SJCRH30 (cell line): ENCODE measurements at regions not wholly inside any gene's neighbourhood (a gene's known extent, or its start where the extent isn't known, plus 50 kb on each side); places are given as distances from the start of the nearest gene placed in this dataset.
A peak's percentile ranks its signal among the peaks of the same experiment; 100 is the strongest.
"Not testable (repeated sequence)": the region's sequence is repeated elsewhere in the genome, so short reads cannot be mapped to it uniquely, and the experiment has no call there.

Experiments used
- DNase-seq, 2 experiments: peaks; one replicate each; pipeline ENCODE4 v3.0.0-alpha.2; 2015 to 2020
- H3K27ac ChIP-seq: fragments of 250-450 bp; sonication (Bioruptor Pico); 2 replicates; pipeline ENCODE4 v1.5.1; 2020; ENCODE audit warnings: mild to moderate bottlenecking, moderate library complexity
- H3K27me3 ChIP-seq: fragments of 250-450 bp; sonication (Bioruptor Pico); 2 replicates; pipeline ENCODE4 v1.5.1; 2020; ENCODE audit warnings: mild to moderate bottlenecking, moderate library complexity
- H3K36me3 ChIP-seq: fragments of 250-450 bp; sonication (Bioruptor Pico); 2 replicates; pipeline ENCODE4 v1.5.1; 2020; ENCODE audit warnings: mild to moderate bottlenecking, moderate library complexity
- H3K4me1 ChIP-seq: fragments of 250-450 bp; sonication (Bioruptor Pico); 2 replicates; pipeline ENCODE4 v1.5.1; 2020; ENCODE audit warnings: mild to moderate bottlenecking, moderate library complexity
- H3K4me3 ChIP-seq: fragments of 250-450 bp; sonication (Bioruptor Pico); 2 replicates; pipeline ENCODE4 v1.5.1; 2020; ENCODE audit warnings: mild to moderate bottlenecking, moderate library complexity
- H3K9me3 ChIP-seq: fragments of 250-450 bp; sonication (Bioruptor Pico); replicated peaks from 2 replicates; pipeline ENCODE4 v1.5.1; 2020; ENCODE audit warnings: mild to moderate bottlenecking, moderate library complexity

DNA sequence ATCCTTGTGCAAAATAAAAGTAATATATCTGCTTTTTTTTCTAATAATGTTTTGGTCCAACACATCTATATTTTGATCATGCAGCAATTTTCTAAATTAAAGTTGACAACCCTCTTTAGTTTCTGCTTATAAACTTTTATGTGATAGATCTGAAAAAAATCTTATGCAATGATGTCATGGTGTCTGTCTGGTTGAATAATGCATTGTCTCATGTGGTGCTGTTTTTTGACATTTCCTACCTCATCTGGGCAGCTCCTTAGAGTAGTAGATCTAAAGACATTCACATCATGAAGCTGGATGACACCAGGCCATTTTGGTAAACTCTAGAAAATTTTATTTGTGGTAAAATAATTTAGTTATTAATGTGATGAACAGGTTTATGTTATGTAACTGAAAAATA lies 106.8 kb upstream of the FN1 start:
- no peak for DNase-seq
- Histone ChIP-seq H3K9me3 (no peaks in the 10 kb centered on the region), H3K27ac (no peak overlapping the region)

DNA sequence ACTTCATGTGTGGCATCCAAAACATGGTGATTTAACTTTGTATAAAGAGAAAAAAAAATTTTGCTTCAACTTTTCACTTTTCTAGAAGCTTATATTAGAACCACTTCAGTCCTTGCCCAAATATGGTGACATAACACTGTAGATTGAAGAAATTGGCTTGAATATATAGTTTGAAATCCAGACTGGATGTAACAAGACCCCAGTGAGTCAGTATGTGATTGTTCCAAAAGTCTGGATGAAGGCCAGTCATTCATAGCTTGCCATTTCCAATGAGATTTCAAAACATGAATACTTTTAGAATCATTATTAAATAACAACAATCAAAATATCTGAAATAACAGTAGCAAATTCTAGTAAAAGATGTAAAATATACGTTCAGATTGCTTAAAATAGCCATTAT lies 104.8 kb upstream of the FN1 start:
- H3K27ac ChIP-seq: no peak overlapping the region
- no peak overlapping the region for H3K4me3 ChIP-seq
- no peaks in the 10 kb centered on the region for H3K36me3 ChIP-seq
- peaks cover 14% of the 10 kb centered on the region for H3K4me1 ChIP-seq
- no peaks in the 10 kb centered on the region for H3K27me3 ChIP-seq
- DNase-seq: peak in 1 of 2 experiments; percentile 37
- H3K9me3 ChIP-seq: no peaks in the 10 kb centered on the region

More for the DNA sequence above, 106.8 kb upstream of the FN1 start:
- peaks cover 4% of the 10 kb centered on the region for H3K4me1 ChIP-seq
- no peaks in the 10 kb centered on the region for H3K36me3 ChIP-seq
- H3K27me3 ChIP-seq: no peaks in the 10 kb centered on the region
- no peak overlapping the region for H3K4me3 ChIP-seq

- Histone ChIP-seq H3K27ac (peak overlapping the region; percentile 13; the same call in 1 of the 2 replicates), H3K4me1 (peaks cover 14% of the 10 kb centered on the region), H3K9me3 (no peaks in the 10 kb centered on the region), H3K4me3 (no peak overlapping the region), H3K27me3 (no peaks in the 10 kb centered on the region), H3K36me3 (no peaks in the 10 kb centered on the region)
- peak; percentile 37 to 66 for DNase-seq
Observed at GRCh38 chr2:215537611-215538010, 101.7 kb upstream of the FN1 start.

DNA sequence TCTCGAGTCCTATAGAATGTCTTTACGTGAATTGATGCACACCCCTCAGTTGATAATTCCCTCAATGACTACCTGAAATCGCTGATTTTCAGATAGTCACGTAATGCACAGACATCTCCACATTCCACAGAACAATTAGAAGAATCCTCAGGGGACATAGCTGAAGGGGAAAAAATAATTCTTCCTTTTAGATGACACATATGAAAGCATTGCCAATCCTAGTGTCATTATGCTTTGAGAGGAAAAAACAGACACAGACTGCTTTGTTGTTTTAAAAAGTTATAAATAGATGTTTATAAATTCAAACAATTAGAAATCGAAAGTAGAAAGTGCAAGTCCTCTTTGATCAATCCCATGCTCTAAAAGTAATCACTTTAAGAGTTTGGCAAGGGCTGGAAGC lies 100.6 kb upstream of the FN1 start:
- no peak for DNase-seq

DNA sequence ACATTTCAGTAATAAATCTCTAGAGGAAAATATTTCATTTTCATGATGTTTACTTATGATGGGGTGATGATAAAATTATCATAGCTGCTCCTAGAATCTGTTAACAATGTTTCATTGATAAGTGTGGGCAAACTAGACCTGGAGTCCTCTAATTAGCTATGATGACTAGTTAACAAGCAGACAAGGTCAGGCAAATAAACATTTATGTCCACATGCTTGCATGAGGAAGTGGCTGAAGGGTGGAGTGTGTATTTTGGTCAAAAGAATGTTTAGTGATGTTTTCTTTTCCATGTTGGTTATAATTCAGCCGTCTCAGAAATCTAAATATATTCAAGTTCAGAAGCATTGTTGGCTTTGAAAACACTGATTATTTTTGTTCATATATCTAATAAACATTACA lies 99.9 kb upstream of the FN1 start:
- DNase-seq: no peak
- H3K27ac ChIP-seq: no peak overlapping the region
- no peaks in the 10 kb centered on the region for H3K9me3 ChIP-seq
- H3K36me3 ChIP-seq: no peaks in the 10 kb centered on the region
- H3K4me1 ChIP-seq: peaks cover 14% of the 10 kb centered on the region
- no peak overlapping the region for H3K4me3 ChIP-seq
- H3K27me3 ChIP-seq: no peaks in the 10 kb centered on the region

More for the DNA sequence above, 100.6 kb upstream of the FN1 start:
- H3K4me1 ChIP-seq: peaks cover 14% of the 10 kb centered on the region
- H3K27me3 ChIP-seq: no peaks in the 10 kb centered on the region
- no peak overlapping the region for H3K4me3 ChIP-seq
- H3K36me3 ChIP-seq: no peaks in the 10 kb centered on the region
- H3K9me3 ChIP-seq: no peaks in the 10 kb centered on the region
- no peak overlapping the region for H3K27ac ChIP-seq

DNA sequence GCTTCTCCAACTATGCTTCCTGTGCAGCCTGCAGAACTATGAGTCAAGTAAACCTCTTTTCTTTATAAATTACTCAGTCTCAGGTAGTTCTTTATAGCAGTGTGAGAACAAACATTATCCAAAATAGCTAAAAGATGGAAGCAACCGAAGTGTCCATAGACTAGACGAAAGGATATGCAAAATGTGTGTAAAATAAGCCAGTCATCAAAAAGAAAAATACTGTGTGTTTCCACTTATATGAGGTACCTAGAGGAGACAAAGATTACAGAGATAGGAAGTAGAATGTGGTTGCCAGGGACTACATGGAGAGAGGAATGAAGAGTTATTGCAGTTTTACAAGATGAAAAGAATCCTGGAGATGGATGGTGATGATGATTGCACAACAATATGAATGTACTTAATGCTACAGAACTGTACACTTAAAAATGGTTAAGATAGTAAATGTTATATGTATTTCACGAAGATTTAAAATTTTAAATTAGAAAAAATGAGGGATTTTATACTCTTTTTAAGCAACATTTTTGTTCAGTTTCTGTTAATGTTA lies 99.3 kb upstream of the FN1 start:
- H3K9me3 ChIP-seq: no peaks in the 10 kb centered on the region
- no peak for DNase-seq
- H3K4me3 ChIP-seq: no peak overlapping the region
- H3K27me3 ChIP-seq: no peaks in the 10 kb centered on the region
- peaks cover 14% of the 10 kb centered on the region for H3K4me1 ChIP-seq
- H3K36me3 ChIP-seq: no peaks in the 10 kb centered on the region
- H3K27ac ChIP-seq: no peak overlapping the region

- not testable (repeated sequence) for H3K4me3 ChIP-seq, H3K9me3 ChIP-seq, H3K36me3 ChIP-seq, H3K27ac ChIP-seq, H3K27me3 ChIP-seq, DNase-seq
- peaks cover 17% of the 10 kb centered on the region for H3K4me1 ChIP-seq
Observed at GRCh38 chr2:215533716-215534115, 97.8 kb upstream of the FN1 start.

GRCh38 chr2:215532844-215533243 lies 97.0 kb upstream of the FN1 start:
- DNase-seq: no peak
- Histone ChIP-seq H3K9me3 (no peaks in the 10 kb centered on the region), H3K36me3 (no peaks in the 10 kb centered on the region), H3K4me1 (peaks cover 20% of the 10 kb centered on the region), H3K27me3 (no peaks in the 10 kb centered on the region), H3K27ac (no peak overlapping the region), H3K4me3 (no peak overlapping the region)

DNA sequence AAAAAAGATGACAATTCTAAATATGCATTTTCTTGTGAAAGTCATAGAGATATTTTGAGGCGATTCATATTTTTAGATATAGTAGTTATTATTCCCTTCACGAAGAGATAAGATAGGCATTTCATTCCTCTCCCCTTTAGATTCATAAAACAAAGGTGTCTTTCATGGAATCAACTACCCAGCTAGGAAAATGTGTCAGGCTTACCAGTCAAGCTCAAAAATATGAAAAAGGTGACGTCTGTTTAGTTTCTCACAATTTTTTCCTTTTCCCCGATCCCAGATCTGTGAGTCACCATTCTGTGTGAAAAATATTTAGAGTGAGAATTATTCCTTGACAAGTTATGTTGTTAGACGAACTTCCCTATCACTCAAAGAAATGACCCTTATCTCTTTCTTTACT lies 95.4 kb upstream of the FN1 start:
- no peaks in the 10 kb centered on the region for H3K9me3 ChIP-seq
- no peak overlapping the region for H3K4me3 ChIP-seq
- H3K36me3 ChIP-seq: no peaks in the 10 kb centered on the region
- DNase-seq: no peak
- no peak overlapping the region for H3K27ac ChIP-seq
- H3K27me3 ChIP-seq: no peaks in the 10 kb centered on the region
- peaks cover 17% of the 10 kb centered on the region for H3K4me1 ChIP-seq

GRCh38 chr2:215530191-215530968 lies 94.5 kb upstream of the FN1 start:
- no peaks in the 10 kb centered on the region for H3K9me3 ChIP-seq
- H3K4me1 ChIP-seq: peaks cover 13% of the 10 kb centered on the region
- no peak overlapping the region for H3K4me3 ChIP-seq
- H3K27me3 ChIP-seq: no peaks in the 10 kb centered on the region
- DNase-seq: no peak
- no peaks in the 10 kb centered on the region for H3K36me3 ChIP-seq
- no peak overlapping the region for H3K27ac ChIP-seq

GRCh38 chr2:215529271-215529670 lies 93.4 kb upstream of the FN1 start:
- no peak for DNase-seq
- Histone ChIP-seq H3K9me3 (no peaks in the 10 kb centered on the region), H3K27ac (no peak overlapping the region), H3K36me3 (no peaks in the 10 kb centered on the region), H3K4me1 (peaks cover 13% of the 10 kb centered on the region), H3K27me3 (no peaks in the 10 kb centered on the region), H3K4me3 (no peak overlapping the region)

GRCh38 chr2:215528555-215528954 lies 92.7 kb upstream of the FN1 start:
- Histone ChIP-seq H3K4me1 (peaks cover 13% of the 10 kb centered on the region), H3K36me3 (no peaks in the 10 kb centered on the region), H3K9me3 (no peaks in the 10 kb centered on the region), H3K27ac (no peak overlapping the region), H3K4me3 (no peak overlapping the region), H3K27me3 (no peaks in the 10 kb centered on the region)
- DNase-seq: peak; percentile 17 to 19

DNA sequence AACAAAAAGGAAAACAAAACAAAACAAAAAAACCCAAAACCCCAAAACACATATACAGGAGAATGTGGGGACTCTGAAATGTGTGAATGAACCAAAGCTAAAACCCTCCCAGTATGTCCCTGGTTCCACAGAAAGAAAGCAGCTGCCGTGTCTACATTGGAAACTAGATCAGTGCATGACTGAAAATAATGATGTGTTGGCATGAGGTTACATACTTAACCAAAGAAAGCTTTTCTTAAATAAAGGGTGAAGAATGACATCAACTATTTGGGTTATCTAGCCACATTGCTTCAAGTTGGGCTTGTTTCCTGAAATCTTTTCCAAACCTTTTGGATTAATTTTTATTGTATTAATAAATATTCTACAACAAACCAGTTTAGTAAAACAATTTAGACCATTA lies 91.9 kb upstream of the FN1 start:
- no peak overlapping the region for H3K4me3 ChIP-seq
- peak in 1 of 2 experiments; percentile 28 for DNase-seq
- peaks cover 15% of the 10 kb centered on the region for H3K4me1 ChIP-seq
- no peaks in the 10 kb centered on the region for H3K36me3 ChIP-seq
- no peaks in the 10 kb centered on the region for H3K27me3 ChIP-seq
- no peaks in the 10 kb centered on the region for H3K9me3 ChIP-seq
- no peak overlapping the region for H3K27ac ChIP-seq

GRCh38 chr2:215526341-215526740 lies 90.5 kb upstream of the FN1 start:
- DNase-seq: peak in 1 of 2 experiments; percentile 5
- no peaks in the 10 kb centered on the region for H3K27me3 ChIP-seq
- no peaks in the 10 kb centered on the region for H3K9me3 ChIP-seq
- no peak overlapping the region for H3K27ac ChIP-seq
- peaks cover 28% of the 10 kb centered on the region for H3K4me1 ChIP-seq
- no peaks in the 10 kb centered on the region for H3K36me3 ChIP-seq
- H3K4me3 ChIP-seq: no peak overlapping the region

DNA sequence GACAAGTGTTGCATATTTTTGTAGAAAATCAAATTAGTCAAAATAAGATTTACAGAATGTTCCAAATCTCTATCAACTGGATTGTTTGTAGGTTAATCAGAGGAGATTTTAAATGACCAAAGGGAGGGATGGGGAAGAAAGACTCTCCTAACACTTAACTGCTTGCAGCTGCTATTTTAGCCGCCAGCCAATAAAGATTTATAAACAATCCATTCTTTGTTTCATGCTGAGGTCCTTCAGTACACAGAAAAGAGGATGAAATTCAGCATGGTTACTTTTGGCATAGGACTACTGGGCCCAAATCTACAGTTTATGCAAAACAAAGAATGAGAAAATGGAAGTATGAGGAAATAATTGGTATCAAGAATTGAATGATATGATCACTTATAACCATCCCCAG lies 86.4 kb upstream of the FN1 start:
- Histone ChIP-seq H3K27ac (peak overlapping the region; percentile 63), H3K27me3 (no peaks in the 10 kb centered on the region), H3K36me3 (no peaks in the 10 kb centered on the region), H3K4me3 (no peak overlapping the region), H3K4me1 (peaks cover 20% of the 10 kb centered on the region), H3K9me3 (no peaks in the 10 kb centered on the region)
- peak; percentile 35 to 83 for DNase-seq

- H3K27me3 ChIP-seq: no peaks in the 10 kb centered on the region
- H3K9me3 ChIP-seq: no peaks in the 10 kb centered on the region
- no peak overlapping the region for H3K27ac ChIP-seq
- H3K4me3 ChIP-seq: no peak overlapping the region
- peaks cover 20% of the 10 kb centered on the region for H3K4me1 ChIP-seq
- no peaks in the 10 kb centered on the region for H3K36me3 ChIP-seq
- no peak for DNase-seq
Observed at GRCh38 chr2:215521031-215521430, 85.2 kb upstream of the FN1 start.
